BJ (cell line): ENCODE measurements at regions not wholly inside any gene's neighbourhood (a gene's known extent, or its start where the extent isn't known, plus 50 kb on each side); places are given as distances from the start of the nearest gene placed in this dataset.

Experiments used
- CTCF ChIA-PET: fragments of 350-600 bp; formaldehyde crosslinking; extraction: SDS; loops from one replicate; lab custom pipeline; 2021; ENCODE audit warnings: antibody characterized with exemption, inconsistent platforms; lab: Yijun Ruan, JAX
- POLR2A ChIA-PET: fragments of 300-600 bp; sonication (Branson Sonifier 250); formaldehyde crosslinking; extraction: SDS; loops from one replicate; lab custom pipeline; 2021; ENCODE audit warnings: antibody characterized with exemption; lab: Charles Lee
- DNase-seq: peaks from one replicate; pipeline ENCODE4 v3.0.0-alpha.2; 2011; ENCODE audit warnings: low read depth
- H3K27me3 ChIP-seq: 2 replicates; pipeline ENCODE4 v1.6.0; 2011; ENCODE audit warnings: low read length; ENCODE audit not compliant: control insufficient read depth, insufficient read depth
- H3K36me3 ChIP-seq: 2 replicates; pipeline ENCODE4 v1.5.1; 2011; ENCODE audit warnings: low read length; ENCODE audit not compliant: control insufficient read depth, insufficient read depth
- H3K4me3 ChIP-seq: 2 replicates; pipeline ENCODE4 v1.5.1; 2011; ENCODE audit warnings: low read depth, mild to moderate bottlenecking, control low read depth, low read length
- TF ChIP-seq, protein P1 (sequence below): IDR thresholded peaks from 2 replicates; pipeline ENCODE4 v1.5.1; 2011; ENCODE audit warnings: low read depth, mild to moderate bottlenecking, control low read depth, inconsistent platforms, low read length, moderate library complexity; ENCODE audit not compliant: insufficient read depth

GRCh38 chr6:40822619-40823018 is 216.4 kb downstream of the UNC5CL start:
- no peak overlapping the region for H3K4me3 ChIP-seq
- POLR2A ChIA-PET, result no interaction called here
- CTCF ChIA-PET, result interaction anchor here (0.5 to 2.0 kb wide), 6 partner anchors 10 to 1476 kb away, joined by 3 to 5 read pairs (median 4); no protein-coding TSS in a partner anchor
- no peaks in the 10 kb centered on the region for H3K36me3 ChIP-seq
- TF ChIP-seq, protein P1, sequence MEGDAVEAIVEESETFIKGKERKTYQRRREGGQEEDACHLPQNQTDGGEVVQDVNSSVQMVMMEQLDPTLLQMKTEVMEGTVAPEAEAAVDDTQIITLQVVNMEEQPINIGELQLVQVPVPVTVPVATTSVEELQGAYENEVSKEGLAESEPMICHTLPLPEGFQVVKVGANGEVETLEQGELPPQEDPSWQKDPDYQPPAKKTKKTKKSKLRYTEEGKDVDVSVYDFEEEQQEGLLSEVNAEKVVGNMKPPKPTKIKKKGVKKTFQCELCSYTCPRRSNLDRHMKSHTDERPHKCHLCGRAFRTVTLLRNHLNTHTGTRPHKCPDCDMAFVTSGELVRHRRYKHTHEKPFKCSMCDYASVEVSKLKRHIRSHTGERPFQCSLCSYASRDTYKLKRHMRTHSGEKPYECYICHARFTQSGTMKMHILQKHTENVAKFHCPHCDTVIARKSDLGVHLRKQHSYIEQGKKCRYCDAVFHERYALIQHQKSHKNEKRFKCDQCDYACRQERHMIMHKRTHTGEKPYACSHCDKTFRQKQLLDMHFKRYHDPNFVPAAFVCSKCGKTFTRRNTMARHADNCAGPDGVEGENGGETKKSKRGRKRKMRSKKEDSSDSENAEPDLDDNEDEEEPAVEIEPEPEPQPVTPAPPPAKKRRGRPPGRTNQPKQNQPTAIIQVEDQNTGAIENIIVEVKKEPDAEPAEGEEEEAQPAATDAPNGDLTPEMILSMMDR, result no peak
- no peaks in the 10 kb centered on the region; the same call in 1 of the 2 replicates for H3K27me3 ChIP-seq
- DNase-seq, result no peak

DNA sequence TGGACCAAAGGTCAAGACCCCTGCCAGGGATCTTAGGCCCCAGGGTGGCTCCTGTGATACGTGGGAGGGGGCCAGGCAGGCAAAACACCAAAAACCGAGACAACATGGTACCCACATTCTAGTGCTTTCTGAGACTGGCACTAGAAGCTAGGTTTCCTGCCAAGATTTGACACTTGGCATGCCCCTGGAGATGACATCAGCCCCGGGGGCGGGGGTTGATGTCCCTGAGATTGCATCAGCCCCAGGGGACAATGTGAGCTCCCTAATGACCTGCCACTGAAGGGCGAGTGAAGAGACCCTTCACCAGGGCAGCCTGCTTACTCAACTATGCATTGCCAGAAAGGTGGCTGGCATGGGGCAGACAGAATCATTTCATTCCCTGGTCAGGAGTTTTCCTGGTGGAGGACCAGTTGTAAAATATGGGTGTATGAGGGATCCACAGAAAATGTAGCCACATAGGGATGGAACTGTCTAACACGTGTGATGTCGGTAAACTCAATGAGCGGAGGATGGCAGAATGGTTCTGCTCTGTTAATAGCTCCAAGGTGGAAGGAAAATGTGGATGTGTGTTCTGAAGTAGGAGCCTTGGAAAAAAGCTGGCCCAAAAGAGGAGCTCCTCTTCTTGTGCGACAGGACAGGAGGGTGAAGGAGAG is 219.7 kb downstream of the UNC5CL start:
- no peaks in the 10 kb centered on the region for H3K27me3 ChIP-seq
- H3K4me3 ChIP-seq, result no peak overlapping the region
- no peak for DNase-seq
- ChIA-PET POLR2A (no interaction called here), CTCF (interaction anchor here (0.6 kb wide), 1 partner anchor 495 kb away, joined by 4 read pairs; no protein-coding TSS in a partner anchor)
- TF ChIP-seq, protein P1, result no peak
- no peaks in the 10 kb centered on the region for H3K36me3 ChIP-seq

DNA sequence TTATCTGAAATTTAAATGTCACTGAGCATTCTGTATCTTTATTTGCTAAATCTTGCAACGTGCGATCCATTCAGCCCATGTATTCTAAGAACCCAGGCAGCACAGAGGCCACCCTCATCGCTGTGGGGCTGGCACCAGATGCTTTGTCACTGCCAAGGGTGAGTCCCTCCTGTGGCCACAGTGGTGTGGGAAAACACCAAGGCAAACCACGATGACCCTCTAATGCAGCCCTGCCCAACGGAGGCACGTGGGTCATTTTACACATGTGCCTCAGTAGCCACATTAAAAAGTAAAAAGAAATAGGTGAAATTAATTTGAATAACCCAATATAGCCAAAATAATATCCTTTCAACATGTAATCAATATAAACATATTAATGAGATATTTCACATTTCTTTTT is 221.7 kb downstream of the UNC5CL start:
- POLR2A ChIA-PET, result no interaction called here
- TF ChIP-seq, protein P1, result no peak
- Histone ChIP-seq H3K4me3 (no peak overlapping the region), H3K36me3 (no peaks in the 10 kb centered on the region), H3K27me3 (no peaks in the 10 kb centered on the region)
- CTCF ChIA-PET, result interaction anchor here (0.9 kb wide), 1 partner anchor 11 kb away, joined by 6 read pairs; no protein-coding TSS in a partner anchor
- no peak for DNase-seq

DNA sequence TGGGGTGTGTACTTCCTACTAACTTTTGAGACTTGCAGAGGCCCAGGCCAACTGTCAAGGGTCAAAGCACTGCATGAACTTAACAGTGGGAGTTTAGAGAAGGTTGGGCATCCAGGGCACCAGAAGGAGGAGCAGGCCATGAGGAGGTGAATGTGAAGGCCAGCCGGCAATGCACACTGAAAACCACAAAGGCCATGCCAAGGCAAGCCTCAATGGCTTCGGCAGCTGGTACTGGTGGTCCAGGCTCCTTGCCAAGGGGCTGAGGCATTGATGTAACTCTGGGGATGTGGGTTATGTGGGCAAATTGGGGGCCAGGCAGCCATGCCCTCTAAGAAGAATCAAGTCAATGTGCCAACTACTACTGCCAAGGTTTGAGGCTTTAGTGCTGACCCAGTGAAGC is 222.4 kb downstream of the UNC5CL start:
- TF ChIP-seq, protein P1, result no peak
- Histone ChIP-seq H3K4me3 (no peak overlapping the region), H3K36me3 (no peaks in the 10 kb centered on the region), H3K27me3 (no peaks in the 10 kb centered on the region)
- ChIA-PET POLR2A (no interaction called here), CTCF (no interaction called here)
- DNase-seq, result no peak

GRCh38 chr6:40815731-40816130 is 223.3 kb downstream of the UNC5CL start:
- TF ChIP-seq, protein P1, result no peak
- DNase-seq, result no peak
- ChIA-PET POLR2A (no interaction called here), CTCF (no interaction called here)
- Histone ChIP-seq H3K36me3 (no peaks in the 10 kb centered on the region), H3K4me3 (no peak overlapping the region), H3K27me3 (no peaks in the 10 kb centered on the region)
